ENCODE measurements at regions not wholly inside any gene's neighbourhood (a gene's known extent, or its start where the extent isn't known, plus 50 kb on each side); places are given as distances from the start of the nearest gene placed in this dataset.

DNA sequence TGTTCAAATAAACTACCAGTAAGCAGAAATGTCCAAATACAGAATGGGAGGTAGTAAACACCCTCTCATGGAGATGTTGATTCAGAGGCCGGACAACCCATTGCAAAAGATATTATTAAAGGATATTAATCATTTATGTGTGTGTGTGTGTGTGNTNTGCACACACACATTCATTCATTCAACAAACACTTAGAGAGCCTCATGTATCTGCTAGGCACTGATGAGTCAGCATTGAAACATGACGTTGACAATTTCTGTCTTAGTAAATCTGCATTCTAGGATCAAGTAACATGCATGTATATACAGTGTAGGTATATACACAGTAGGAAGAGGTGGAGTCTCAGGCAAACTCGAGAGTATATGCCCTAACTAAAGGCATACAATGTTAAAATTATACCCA is 187.0 kb downstream of the ZNF365 start:
- no peak for TF ChIP-seq EP300 (IDR thresholded peaks at IDR 0.05)
- TF ChIP-seq CTCF (IDR thresholded peaks at IDR 0.05): no peak
- TF ChIP-seq POLR2A (IDR thresholded peaks at IDR 0.05): no peak

Measured in tibial nerve (tissue), 4 donors.